ENCODE measurements at regions not wholly inside any gene's neighbourhood (a gene's known extent, or its start where the extent isn't known, plus 50 kb on each side); places are given as distances from the start of the nearest gene placed in this dataset.
"Not testable (repeated sequence)": the region's sequence is repeated elsewhere in the genome, so short reads cannot be mapped to it uniquely, and the experiment has no call there.

- TF ChIP-seq CTCF (IDR thresholded peaks at IDR 0.05; ENCODE audit: low read depth, low read length), result no peak
- no peak for DNase-seq (ENCODE audit: extremely low read depth, low read depth)
Measured at GRCh38 chr1:94769551-94769950, 50.6 kb upstream of the SLC44A3 start.

GRCh38 chr1:94768036-94768435 lies 52.1 kb upstream of the SLC44A3 start:
- TF ChIP-seq CTCF (IDR thresholded peaks at IDR 0.05; ENCODE audit: low read depth, low read length), result no peak
- no peak for DNase-seq (ENCODE audit: extremely low read depth, low read depth)

GRCh38 chr1:94765958-94766357 lies 54.2 kb upstream of the SLC44A3 start:
- TF ChIP-seq CTCF (IDR thresholded peaks at IDR 0.05; ENCODE audit: low read depth, low read length), result no peak
- no peak for DNase-seq (ENCODE audit: extremely low read depth, low read depth)

- no peak for TF ChIP-seq CTCF (IDR thresholded peaks at IDR 0.05; ENCODE audit: low read depth, low read length)
- no peak for DNase-seq (ENCODE audit: extremely low read depth, low read depth)
Measured at GRCh38 chr1:94759188-94759587, 61.0 kb upstream of the SLC44A3 start.

- no peak for DNase-seq (ENCODE audit: extremely low read depth, low read depth)
- TF ChIP-seq CTCF (IDR thresholded peaks at IDR 0.05; ENCODE audit: low read depth, low read length), result no peak
Measured at GRCh38 chr1:94757931-94758330, 62.2 kb upstream of the SLC44A3 start.

- peak; percentile 94 for DNase-seq (ENCODE audit: extremely low read depth, low read depth)
- TF ChIP-seq CTCF (IDR thresholded peaks at IDR 0.05; ENCODE audit: low read depth, low read length), result no peak
Measured at GRCh38 chr1:94755675-94756074, 64.5 kb upstream of the SLC44A3 start.

GRCh38 chr1:94755016-94755415 lies 65.1 kb upstream of the SLC44A3 start:
- not testable (repeated sequence) for DNase-seq (ENCODE audit: extremely low read depth, low read depth)

GRCh38 chr1:94754570-94754969 lies 65.6 kb upstream of the SLC44A3 start:
- TF ChIP-seq CTCF (IDR thresholded peaks at IDR 0.05; ENCODE audit: low read depth, low read length), result no peak
- DNase-seq (ENCODE audit: extremely low read depth, low read depth), result no peak

Measured in AG09319 (cell line).